Endodermal cell (in vitro differentiated cells): ENCODE measurements at regions not wholly inside any gene's neighbourhood (a gene's known extent, or its start where the extent isn't known, plus 50 kb on each side); places are given as distances from the start of the nearest gene placed in this dataset.

ENCODE experiments used
- DNase-seq: peaks from one replicate; pipeline ENCODE4 v3.0.0-alpha.2; 2017
- H3K27ac ChIP-seq: 2 replicates; pipeline ENCODE4 v1.5.1; 2013; ENCODE audit warnings: mild to moderate bottlenecking, low read depth, low read length, moderate library complexity
- H3K27me3 ChIP-seq: 2 replicates; pipeline ENCODE4 v1.6.1; 2013; ENCODE audit warnings: mild to moderate bottlenecking, low read length, moderate library complexity; ENCODE audit not compliant: insufficient read depth, control insufficient read depth, poor library complexity, severe bottlenecking
- H3K36me3 ChIP-seq: 2 replicates; pipeline ENCODE4 v1.7.0; 2013; ENCODE audit warnings: mild to moderate bottlenecking, low read length, moderate library complexity; ENCODE audit not compliant: control insufficient read depth, insufficient read depth
- H3K4me1 ChIP-seq: one replicate; pipeline ENCODE4 v1.7.0; 2013; ENCODE audit warnings: low read length; ENCODE audit not compliant: control insufficient read depth, insufficient read depth
- H3K4me3 ChIP-seq: 2 replicates; pipeline ENCODE4 v1.5.1; 2013; ENCODE audit warnings: mild to moderate bottlenecking, low read length, moderate library complexity
- H3K9ac ChIP-seq: 2 replicates; pipeline ENCODE4 v1.6.1; 2013; ENCODE audit warnings: mild to moderate bottlenecking, low read length, moderate library complexity; ENCODE audit not compliant: poor library complexity, severe bottlenecking; ENCODE audit errors: extremely low read depth
- H3K9me3 ChIP-seq: 2 replicates; pipeline ENCODE4 v1.6.1; 2013; ENCODE audit warnings: mild to moderate bottlenecking, low read length, moderate library complexity; ENCODE audit not compliant: control insufficient read depth
- H3K27ac Mint-ChIP-seq: 2 replicates; pipeline ENCODE4 v1.8.0; 2020; ENCODE audit warnings: mixed read lengths
- H3K27me3 Mint-ChIP-seq: 2 replicates; pipeline ENCODE4 v1.8.0; 2021; ENCODE audit warnings: mild to moderate bottlenecking, mixed read lengths; ENCODE audit not compliant: insufficient read depth
- H3K36me3 Mint-ChIP-seq: 2 replicates; pipeline ENCODE4 v1.8.0; 2020; ENCODE audit warnings: low read depth, mixed read lengths
- H3K4me1 Mint-ChIP-seq: 2 replicates; pipeline ENCODE4 v1.8.0; 2020; ENCODE audit warnings: mixed read lengths
- H3K4me3 Mint-ChIP-seq: 2 replicates; pipeline ENCODE4 v1.8.0; 2020; ENCODE audit warnings: mild to moderate bottlenecking, moderate library complexity, mixed read lengths
- H3K9me3 Mint-ChIP-seq: 2 replicates; pipeline ENCODE4 v1.8.0; 2020; ENCODE audit warnings: mild to moderate bottlenecking, mixed read lengths
- WGBS, 2 experiments: methylation state at CpG; one replicate each; pipeline versions ENCODE4 v1.1.5 to v1.1.7; 2013; ENCODE audit warnings: missing lambda C conversion rate in 2 of 2, mixed read lengths in 1 of 2; ENCODE audit not compliant: insufficient coverage in 1 of 2, insufficient read length in 1 of 2; 5-methylcytosine and 5-hydroxymethylcytosine counted together
- TF ChIP-seq, protein P1 (sequence below): fragments of 200-600 bp; sonication (generic); conservative IDR thresholded peaks from 2 replicates; pipeline ENCODE4 v1.5.0; 2021; ENCODE audit warnings: antibody characterized with exemption, mild to moderate bottlenecking

DNA sequence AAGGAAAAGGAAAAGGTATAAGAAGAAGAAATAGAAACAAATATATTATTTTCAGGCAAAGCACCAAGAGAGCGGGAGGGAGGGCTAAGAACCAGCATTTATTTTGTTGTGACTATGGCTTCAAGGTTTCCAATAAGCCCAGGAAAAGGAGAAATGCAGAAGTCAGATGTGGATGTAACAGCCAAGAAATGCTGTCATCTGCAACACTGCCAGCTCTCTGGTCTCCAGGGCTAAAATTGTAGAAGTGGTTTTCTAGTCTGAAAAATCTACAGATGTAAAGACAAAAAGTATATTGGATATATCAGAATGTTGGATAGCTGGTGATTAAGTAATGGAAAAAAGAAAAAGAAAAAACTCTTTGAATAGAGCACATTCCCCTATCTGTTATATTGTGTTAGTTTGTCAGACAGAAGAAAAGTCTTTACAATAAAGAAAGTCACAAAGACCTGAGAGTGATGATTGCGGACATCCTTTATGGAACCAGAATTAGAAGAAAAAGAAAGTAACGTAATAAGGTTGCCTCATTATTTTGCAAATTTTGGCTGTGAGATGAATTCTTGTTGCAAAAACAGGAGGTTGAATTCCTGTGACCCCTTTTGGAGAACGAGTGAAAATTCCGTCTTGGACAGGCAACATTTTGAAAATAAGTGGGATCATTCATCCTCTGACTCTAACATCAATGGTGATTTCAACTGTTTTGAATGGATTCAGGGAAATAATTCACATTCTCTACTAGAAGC is 938.1 kb downstream of the TTLL7 start:
- no peaks in the 10 kb centered on the region for H3K9me3 Mint-ChIP-seq
- H3K4me1 ChIP-seq: peaks cover 6% of the 10 kb centered on the region
- TF ChIP-seq, protein P1, sequence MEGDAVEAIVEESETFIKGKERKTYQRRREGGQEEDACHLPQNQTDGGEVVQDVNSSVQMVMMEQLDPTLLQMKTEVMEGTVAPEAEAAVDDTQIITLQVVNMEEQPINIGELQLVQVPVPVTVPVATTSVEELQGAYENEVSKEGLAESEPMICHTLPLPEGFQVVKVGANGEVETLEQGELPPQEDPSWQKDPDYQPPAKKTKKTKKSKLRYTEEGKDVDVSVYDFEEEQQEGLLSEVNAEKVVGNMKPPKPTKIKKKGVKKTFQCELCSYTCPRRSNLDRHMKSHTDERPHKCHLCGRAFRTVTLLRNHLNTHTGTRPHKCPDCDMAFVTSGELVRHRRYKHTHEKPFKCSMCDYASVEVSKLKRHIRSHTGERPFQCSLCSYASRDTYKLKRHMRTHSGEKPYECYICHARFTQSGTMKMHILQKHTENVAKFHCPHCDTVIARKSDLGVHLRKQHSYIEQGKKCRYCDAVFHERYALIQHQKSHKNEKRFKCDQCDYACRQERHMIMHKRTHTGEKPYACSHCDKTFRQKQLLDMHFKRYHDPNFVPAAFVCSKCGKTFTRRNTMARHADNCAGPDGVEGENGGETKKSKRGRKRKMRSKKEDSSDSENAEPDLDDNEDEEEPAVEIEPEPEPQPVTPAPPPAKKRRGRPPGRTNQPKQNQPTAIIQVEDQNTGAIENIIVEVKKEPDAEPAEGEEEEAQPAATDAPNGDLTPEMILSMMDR: no peak
- no peaks in the 10 kb centered on the region for H3K27me3 ChIP-seq
- no peak overlapping the region for H3K4me3 Mint-ChIP-seq
- H3K27ac ChIP-seq: no peak overlapping the region
- 95 to 97% methylated on average over 3 to 5 of the region's 5 CpGs for WGBS, 2 experiments
- DNase-seq: no peak
- H3K27ac Mint-ChIP-seq: no peak overlapping the region
- H3K9me3 ChIP-seq: no peaks in the 10 kb centered on the region
- no peak overlapping the region for H3K4me3 ChIP-seq
- H3K36me3 ChIP-seq: no peaks in the 10 kb centered on the region
- H3K9ac ChIP-seq: no peak overlapping the region
- H3K36me3 Mint-ChIP-seq: no peaks in the 10 kb centered on the region
- H3K27me3 Mint-ChIP-seq: no peaks in the 10 kb centered on the region
- peaks cover 11% of the 10 kb centered on the region for H3K4me1 Mint-ChIP-seq

DNA sequence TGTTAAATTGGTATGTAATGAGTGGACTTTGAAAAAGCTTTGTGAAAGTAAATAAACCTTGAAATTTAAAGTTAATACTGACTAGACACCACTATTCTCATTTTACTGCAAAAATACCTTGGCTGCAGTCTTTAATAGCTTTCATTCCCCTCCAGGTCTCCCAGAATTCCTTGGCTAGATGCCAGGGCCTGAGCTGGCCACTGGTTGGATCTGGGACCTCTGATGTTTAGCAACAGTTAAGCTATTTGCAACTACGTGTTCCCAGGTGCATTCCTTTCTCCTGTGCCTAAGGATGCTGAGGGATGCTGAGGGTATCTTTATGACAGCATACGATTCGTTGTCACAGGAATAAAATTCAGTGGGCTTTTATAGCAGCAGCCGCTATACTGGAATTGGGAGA is 938.7 kb downstream of the TTLL7 start:
- H3K9ac ChIP-seq: no peak overlapping the region
- H3K4me1 Mint-ChIP-seq: peaks cover 17% of the 10 kb centered on the region
- H3K27me3 Mint-ChIP-seq: no peaks in the 10 kb centered on the region
- no peak overlapping the region for H3K4me3 Mint-ChIP-seq
- H3K27ac ChIP-seq: no peak overlapping the region
- TF ChIP-seq, protein P1: no peak
- H3K36me3 Mint-ChIP-seq: no peaks in the 10 kb centered on the region
- H3K9me3 ChIP-seq: no peaks in the 10 kb centered on the region
- WGBS, 2 experiments: 95% methylated on average over 4 of the region's 4 CpGs; no CpG with 5 or more reads in 1 of the 2 experiments
- no peak for DNase-seq
- no peaks in the 10 kb centered on the region for H3K36me3 ChIP-seq
- no peaks in the 10 kb centered on the region for H3K27me3 ChIP-seq
- peaks cover 7% of the 10 kb centered on the region for H3K4me1 ChIP-seq
- no peaks in the 10 kb centered on the region for H3K9me3 Mint-ChIP-seq
- no peak overlapping the region for H3K27ac Mint-ChIP-seq
- H3K4me3 ChIP-seq: no peak overlapping the region

DNA sequence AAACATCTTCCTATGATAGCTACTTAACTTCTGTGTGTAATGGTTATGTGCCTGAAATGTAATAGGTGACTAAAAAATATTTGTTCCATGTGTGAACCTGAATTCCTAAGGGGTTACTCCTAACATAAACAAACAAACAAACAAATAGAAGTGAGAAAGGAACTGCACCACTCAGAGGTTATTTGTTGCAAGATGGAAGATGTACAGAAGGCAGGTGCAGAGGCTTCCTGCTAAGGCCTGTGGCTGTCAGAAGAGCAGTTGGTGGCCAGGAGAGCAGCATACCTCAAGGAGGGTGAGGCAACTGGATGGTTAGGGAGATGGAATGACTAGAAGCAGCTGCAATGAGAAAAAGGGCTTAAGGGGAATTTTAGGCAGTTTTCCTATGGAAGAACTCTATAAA is 940.6 kb downstream of the TTLL7 start:
- H3K27ac ChIP-seq: no peak overlapping the region
- Mint-ChIP-seq H3K36me3 (peaks cover 5% of the 10 kb centered on the region), H3K27me3 (no peaks in the 10 kb centered on the region), H3K4me1 (peaks cover 32% of the 10 kb centered on the region), H3K4me3 (no peak overlapping the region), H3K27ac (no peak overlapping the region), H3K9me3 (peaks cover under 1% of the 10 kb centered on the region)
- H3K9ac ChIP-seq: no peak overlapping the region
- no peak for DNase-seq
- H3K4me1 ChIP-seq: peaks cover 14% of the 10 kb centered on the region
- TF ChIP-seq, protein P1: no peak
- H3K4me3 ChIP-seq: no peak overlapping the region
- no peaks in the 10 kb centered on the region for H3K36me3 ChIP-seq
- no peaks in the 10 kb centered on the region for H3K27me3 ChIP-seq
- no peaks in the 10 kb centered on the region for H3K9me3 ChIP-seq
